ENCODE measurements at regions not wholly inside any gene's neighbourhood (a gene's known extent, or its start where the extent isn't known, plus 50 kb on each side); places are given as distances from the start of the nearest gene placed in this dataset.

DNA sequence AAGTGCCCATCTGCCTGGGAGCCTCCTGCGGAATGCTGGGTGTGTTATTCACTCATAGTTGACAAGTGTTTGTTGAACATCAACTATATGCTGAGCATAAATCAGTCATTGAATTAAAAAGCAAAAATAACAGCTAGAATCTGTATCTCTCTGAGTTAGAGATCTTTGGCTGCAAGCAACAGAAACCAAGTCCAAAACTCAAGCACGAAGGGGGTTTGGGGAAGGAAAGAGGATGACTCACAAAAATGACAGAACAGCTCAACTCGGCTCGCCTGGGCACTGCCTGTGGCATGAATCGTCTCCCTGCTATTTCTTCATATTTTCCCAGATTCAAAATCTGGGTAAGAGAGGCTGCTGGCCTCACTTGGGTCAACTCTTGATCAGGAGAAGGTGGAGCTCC is 72.6 kb upstream of the NCOR2 start:
- DNase-seq (ENCODE audit: low read depth, low spot score), result no peak
- Histone ChIP-seq H3K36me3 (ENCODE audit: insufficient read depth, low read length) (no peaks in the 10 kb centered on the region), H3K4me3 (no peak overlapping the region), H3K27ac (0 out of 2 replicates have a peak overlapping the region, but pooled peaks have one; percentile 31), H3K9ac (ENCODE audit: insufficient read length) (no peak overlapping the region), H3K9me3 (ENCODE audit: low read depth, low read length) (no peaks in the 10 kb centered on the region; the same call in 1 of the 2 replicates)
- TF ChIP-seq FOXP2 (optimal IDR thresholded peaks at IDR 0.05; ENCODE audit: control extremely low read depth, extremely low read length, insufficient read depth), result no peak
- no peak for TF ChIP-seq EZH2 (IDR thresholded peaks at IDR 0.05)
- TF ChIP-seq POLR2AphosphoS5 (IDR thresholded peaks at IDR 0.05; ENCODE audit: borderline replicate concordance, low read depth, low read length), result no peak

DNA sequence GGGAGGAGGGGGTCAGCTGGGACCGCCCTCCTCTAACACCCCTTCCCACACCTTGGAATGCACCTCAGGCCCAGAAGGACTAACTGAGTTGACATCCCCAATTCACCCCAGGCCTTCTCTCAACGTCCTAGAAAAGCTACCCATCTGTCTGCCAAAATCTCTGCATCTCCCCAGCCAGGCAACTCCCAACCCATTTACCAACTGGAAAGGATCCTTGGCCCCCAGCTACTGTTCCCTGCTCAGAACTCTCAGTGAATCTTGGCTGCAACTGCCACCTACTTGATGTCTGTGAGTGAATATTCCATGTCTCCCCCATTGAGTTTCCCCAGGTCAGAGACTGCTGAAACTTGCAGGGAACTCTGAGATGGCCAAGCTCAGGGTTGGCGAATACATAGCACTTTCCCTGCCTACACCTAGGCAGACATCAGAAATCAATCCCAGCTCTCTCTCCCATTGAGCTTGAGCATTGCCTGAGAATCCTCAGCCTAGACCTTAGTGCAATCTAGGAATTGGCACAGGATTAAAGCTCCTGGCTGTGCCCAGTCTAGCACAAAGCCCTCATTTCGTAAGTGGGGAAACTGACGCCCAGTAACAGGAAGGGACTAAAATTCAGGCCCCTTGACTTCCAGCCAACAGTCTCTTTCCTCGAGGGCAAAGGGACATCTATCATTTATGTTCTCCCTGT is 71.9 kb upstream of the NCOR2 start:
- 0 out of 2 replicates have a peak overlapping the region, but pooled peaks have one; percentile 31 for H3K27ac ChIP-seq
- H3K4me3 ChIP-seq, result no peak overlapping the region
- DNase-seq (ENCODE audit: low read depth, low spot score), result no peak
- H3K36me3 ChIP-seq (ENCODE audit: insufficient read depth, low read length), result no peaks in the 10 kb centered on the region
- no peak for TF ChIP-seq POLR2AphosphoS5 (IDR thresholded peaks at IDR 0.05; ENCODE audit: borderline replicate concordance, low read depth, low read length)
- TF ChIP-seq EZH2 (IDR thresholded peaks at IDR 0.05), result no peak
- no peak for TF ChIP-seq FOXP2 (optimal IDR thresholded peaks at IDR 0.05; ENCODE audit: control extremely low read depth, extremely low read length, insufficient read depth)
- H3K9ac ChIP-seq (ENCODE audit: insufficient read length), result peak overlapping the region; percentile 26
- no peaks in the 10 kb centered on the region; the same call in 1 of the 2 replicates for H3K9me3 ChIP-seq (ENCODE audit: low read depth, low read length)

DNA sequence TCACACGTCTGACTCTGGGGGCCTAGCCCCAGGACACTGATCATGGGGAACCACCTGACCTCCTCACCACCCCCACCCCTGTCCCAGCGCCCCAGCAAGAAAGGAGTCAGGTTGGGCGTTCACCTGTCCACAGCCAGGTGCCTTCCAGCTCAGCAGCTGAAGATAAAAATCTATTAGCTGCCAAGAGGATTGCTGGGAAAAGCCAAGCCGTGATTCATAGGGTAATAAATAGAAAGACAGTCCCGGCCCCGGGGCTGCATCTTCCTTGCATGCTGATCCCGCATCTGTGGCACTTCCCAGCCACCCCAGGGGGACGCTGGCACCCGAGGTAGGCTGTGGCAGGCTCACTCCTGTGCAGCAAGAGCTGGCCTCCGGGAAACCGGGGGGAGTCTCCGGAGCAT is 70.2 kb upstream of the NCOR2 start:
- TF ChIP-seq FOXP2 (optimal IDR thresholded peaks at IDR 0.05; ENCODE audit: control extremely low read depth, extremely low read length, insufficient read depth) (no peak), POLR2AphosphoS5 (IDR thresholded peaks at IDR 0.05; ENCODE audit: borderline replicate concordance, low read depth, low read length) (no peak), EZH2 (IDR thresholded peaks at IDR 0.05) (no peak)
- Histone ChIP-seq H3K27ac (no peak overlapping the region), H3K36me3 (ENCODE audit: insufficient read depth, low read length) (no peaks in the 10 kb centered on the region), H3K9me3 (ENCODE audit: low read depth, low read length) (no peaks in the 10 kb centered on the region; the same call in 1 of the 2 replicates), H3K4me3 (no peak overlapping the region), H3K9ac (ENCODE audit: insufficient read length) (no peak overlapping the region)
- DNase-seq (ENCODE audit: low read depth, low spot score), result no peak

DNA sequence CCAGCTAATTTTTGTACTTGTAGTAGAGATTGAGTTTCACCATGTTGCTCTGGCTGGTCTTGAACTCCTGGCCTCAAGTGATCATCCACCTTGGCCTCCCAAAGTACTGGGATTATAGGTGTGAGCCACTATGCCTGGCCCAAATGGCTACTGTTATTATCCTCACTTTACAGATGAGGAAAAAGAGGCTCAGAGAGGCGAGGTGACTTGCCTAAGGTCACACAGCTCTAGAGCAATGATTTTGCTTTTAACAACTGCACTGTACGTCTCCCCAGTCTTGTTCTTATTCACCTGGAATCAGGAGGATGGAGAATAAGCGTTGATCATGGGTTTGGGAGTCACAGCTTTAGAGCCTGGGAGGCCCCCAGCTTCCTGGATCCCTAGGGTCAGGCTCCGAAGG is 69.8 kb upstream of the NCOR2 start:
- no peak overlapping the region for H3K4me3 ChIP-seq
- no peak overlapping the region for H3K9ac ChIP-seq (ENCODE audit: insufficient read length)
- DNase-seq (ENCODE audit: low read depth, low spot score), result no peak
- peak overlapping the region; percentile 97; the same call in 1 of the 2 replicates for H3K27ac ChIP-seq
- no peak for TF ChIP-seq EZH2 (IDR thresholded peaks at IDR 0.05)
- TF ChIP-seq POLR2AphosphoS5 (IDR thresholded peaks at IDR 0.05; ENCODE audit: borderline replicate concordance, low read depth, low read length), result no peak
- TF ChIP-seq FOXP2 (optimal IDR thresholded peaks at IDR 0.05; ENCODE audit: control extremely low read depth, extremely low read length, insufficient read depth), result no peak
- no peaks in the 10 kb centered on the region for H3K36me3 ChIP-seq (ENCODE audit: insufficient read depth, low read length)
- H3K9me3 ChIP-seq (ENCODE audit: low read depth, low read length), result no peaks in the 10 kb centered on the region; the same call in 1 of the 2 replicates

DNA sequence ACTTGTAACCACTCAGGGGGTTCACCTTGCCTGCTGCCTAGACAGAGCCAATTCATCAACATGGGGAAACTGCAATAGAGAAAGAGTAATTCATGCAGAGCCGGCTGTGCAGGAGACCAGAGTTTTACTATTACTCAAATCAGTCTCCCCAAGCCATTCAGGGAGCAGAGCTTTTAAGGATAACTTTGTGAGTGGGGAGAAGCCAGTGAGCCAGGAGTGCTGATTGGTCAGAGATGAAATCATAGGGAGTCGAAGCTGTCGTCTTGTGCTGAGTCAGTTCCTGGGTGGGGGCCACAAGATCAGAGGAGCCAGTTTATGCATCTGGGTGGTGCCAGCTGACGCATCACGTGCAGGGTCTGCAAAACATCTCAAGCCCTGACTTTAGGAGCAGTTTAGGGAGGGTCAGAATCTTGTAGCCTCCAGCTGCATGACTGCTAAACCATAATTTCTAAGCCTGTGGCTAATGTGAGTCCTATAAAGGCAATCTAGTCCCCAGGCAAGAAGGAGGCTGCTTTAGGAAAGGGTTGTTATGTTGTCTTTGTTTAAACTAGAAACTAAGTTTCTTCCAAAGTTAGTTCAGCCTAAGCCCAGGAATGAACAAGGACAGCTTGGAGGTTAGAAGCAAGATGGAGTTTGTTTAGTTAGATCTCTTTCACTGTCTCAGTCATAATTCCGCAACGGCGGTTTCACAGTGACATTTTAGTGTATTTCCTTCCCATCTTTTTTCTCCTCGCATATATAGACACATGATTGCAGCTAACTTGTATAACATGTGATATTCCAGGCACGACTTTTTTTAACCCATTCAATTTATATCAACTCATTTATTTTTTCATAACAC is 68.9 kb upstream of the NCOR2 start:
- H3K27ac ChIP-seq, result peak overlapping the region; percentile 97
- no peaks in the 10 kb centered on the region for H3K36me3 ChIP-seq (ENCODE audit: insufficient read depth, low read length)
- H3K4me3 ChIP-seq, result peak overlapping the region; percentile 52
- peak; percentile 60 for DNase-seq (ENCODE audit: low read depth, low spot score)
- TF ChIP-seq POLR2AphosphoS5 (IDR thresholded peaks at IDR 0.05; ENCODE audit: borderline replicate concordance, low read depth, low read length) (peak; percentile 44), EZH2 (IDR thresholded peaks at IDR 0.05) (no peak)
- H3K9me3 ChIP-seq (ENCODE audit: low read depth, low read length), result no peaks in the 10 kb centered on the region; the same call in 1 of the 2 replicates
- peak overlapping the region; percentile 49 for H3K9ac ChIP-seq (ENCODE audit: insufficient read length)

DNA sequence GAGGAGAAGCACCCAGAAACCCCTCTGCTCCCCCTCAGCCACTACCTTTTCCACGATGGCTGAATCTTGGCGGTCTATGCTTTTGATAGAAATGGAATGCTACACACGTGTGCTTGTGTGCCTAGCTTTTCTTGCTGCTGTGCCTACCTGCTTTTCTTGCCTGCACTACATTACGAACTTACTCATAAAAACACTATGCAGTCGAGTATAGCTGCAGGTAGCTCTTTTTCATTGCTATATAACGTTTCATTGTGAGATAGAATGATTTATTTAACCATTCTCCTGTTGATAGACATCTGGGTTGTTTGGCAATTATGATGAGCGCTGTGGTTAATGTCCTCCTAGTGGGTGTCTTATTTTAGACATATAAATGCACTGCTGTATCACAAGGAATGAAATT is 67.9 kb upstream of the NCOR2 start:
- Histone ChIP-seq H3K4me3 (peak overlapping the region; percentile 52), H3K27ac (peak overlapping the region; percentile 97), H3K9me3 (ENCODE audit: low read depth, low read length) (no peaks in the 10 kb centered on the region; the same call in 1 of the 2 replicates), H3K36me3 (ENCODE audit: insufficient read depth, low read length) (no peaks in the 10 kb centered on the region), H3K9ac (ENCODE audit: insufficient read length) (no peak overlapping the region)
- no peak for TF ChIP-seq EZH2 (IDR thresholded peaks at IDR 0.05)
- no peak for TF ChIP-seq FOXP2 (optimal IDR thresholded peaks at IDR 0.05; ENCODE audit: control extremely low read depth, extremely low read length, insufficient read depth)
- no peak for TF ChIP-seq POLR2AphosphoS5 (IDR thresholded peaks at IDR 0.05; ENCODE audit: borderline replicate concordance, low read depth, low read length)
- no peak for DNase-seq (ENCODE audit: low read depth, low spot score)

DNA sequence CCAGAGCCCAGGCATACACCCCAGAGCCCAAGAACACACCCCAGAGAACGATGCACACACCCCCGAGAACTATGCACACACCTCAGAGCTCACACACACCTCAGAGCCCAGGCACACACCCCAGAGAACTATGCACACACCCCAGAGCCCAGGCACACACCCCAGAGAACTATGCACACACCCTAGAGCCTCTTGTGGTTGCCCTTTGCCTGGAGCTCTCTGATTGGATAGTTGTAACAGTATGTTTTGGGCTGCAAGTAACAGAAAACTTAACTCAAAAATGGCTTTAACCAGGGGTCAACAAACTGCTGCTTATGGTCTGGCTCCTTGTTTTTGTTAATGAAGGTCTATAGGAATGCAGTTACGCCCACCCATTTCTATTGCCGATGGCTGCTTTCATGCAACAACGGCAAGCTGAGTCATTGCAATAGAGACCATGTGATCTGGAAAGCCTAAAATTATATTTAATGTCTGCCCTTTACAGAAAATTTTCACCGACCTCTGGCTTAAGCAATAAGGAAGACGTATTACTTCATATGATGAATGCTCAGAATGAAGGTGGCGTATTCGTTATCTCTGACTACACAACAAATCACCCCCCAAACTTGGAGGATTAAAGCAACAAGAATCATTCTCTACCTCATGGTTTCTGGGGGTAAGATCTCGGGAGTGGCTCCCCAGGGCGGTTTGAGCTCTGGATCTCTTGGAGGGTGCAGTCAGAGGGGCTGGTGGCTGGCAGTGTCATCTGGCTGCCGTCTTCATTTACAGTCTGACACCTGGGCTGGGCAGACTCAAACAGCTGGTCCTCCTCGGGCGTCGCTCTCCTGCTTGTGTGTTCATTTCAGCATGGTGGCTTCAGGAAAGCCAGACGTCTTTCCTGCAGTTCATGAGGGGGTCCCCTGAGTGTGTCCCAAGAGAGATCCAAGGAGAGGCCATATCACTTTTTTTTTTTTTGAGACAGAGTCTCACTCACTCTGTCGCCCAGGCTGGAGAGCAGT is 66.3 kb upstream of the NCOR2 start:
- Histone ChIP-seq H3K4me3 (no peak overlapping the region), H3K9ac (ENCODE audit: insufficient read length) (no peak overlapping the region), H3K9me3 (ENCODE audit: low read depth, low read length) (no peaks in the 10 kb centered on the region; the same call in 1 of the 2 replicates), H3K36me3 (ENCODE audit: insufficient read depth, low read length) (no peaks in the 10 kb centered on the region), H3K27ac (peak overlapping the region; percentile 70)
- TF ChIP-seq POLR2AphosphoS5 (IDR thresholded peaks at IDR 0.05; ENCODE audit: borderline replicate concordance, low read depth, low read length) (no peak), FOXP2 (optimal IDR thresholded peaks at IDR 0.05; ENCODE audit: control extremely low read depth, extremely low read length, insufficient read depth) (no peak), EZH2 (IDR thresholded peaks at IDR 0.05) (no peak)
- DNase-seq (ENCODE audit: low read depth, low spot score), result no peak

All from SK-N-MC (cell line).